HepG2 (cell line): ENCODE measurements at regions not wholly inside any gene's neighbourhood (a gene's known extent, or its start where the extent isn't known, plus 50 kb on each side); places are given as distances from the start of the nearest gene placed in this dataset.

Experiments
- ATAC-seq: fragments of 200-7000 bp; cut with Tn5 transposase; 3 replicates; pipeline ENCODE4 v1.9.1; 2020; ENCODE audit warnings: mild to moderate bottlenecking, moderate library complexity
- BruUV-seq: library from RNA; stranded (reverse); fragments of 400-500 nt; replicated peaks from 2 replicates; lab custom pipeline; 2021; lab: Mats Ljungman, UMichigan
- CTCF ChIA-PET: fragments of 300-600 bp; formaldehyde crosslinking; extraction: SDS; loops from one replicate; lab custom pipeline; 2021; ENCODE audit warnings: low total read pairs, inconsistent platforms, low intra/inter-chr PET ratio; lab: Yijun Ruan, JAX
- POLR2A ChIA-PET: fragments of 350-600 bp; sonication (Branson Sonifier 250); formaldehyde crosslinking; loops from one replicate; lab custom pipeline; 2020; ENCODE audit warnings: antibody characterized with exemption, inconsistent platforms; lab: Yijun Ruan, JAX
- DNase-seq: peaks from one replicate; pipeline ENCODE4 v3.0.0-alpha.2; 2015; ENCODE audit warnings: low spot score
- FAIRE-seq: peaks from 3 replicates; lab custom pipeline; 2011; peaks lifted over from hg19 to GRCh38; lab: Jason Lieb, UNC
- H2AFZ ChIP-seq: one replicate; pipeline ENCODE4 v1.6.1; 2011; ENCODE audit warnings: low read length, inconsistent platforms
- H3K27ac ChIP-seq: fragments of 300-600 bp; 3 replicates; pipeline ENCODE4 v1.8.0; 2011; ENCODE audit warnings: mixed run types, mild to moderate bottlenecking, mixed read lengths, low read length, inconsistent platforms; ENCODE audit not compliant: insufficient read depth; ENCODE audit errors: extremely low read length
- H3K27me3 ChIP-seq, 2 experiments: fragments of 200-600 bp in 1 of 2; 2 replicates in 1 of 2; 3 replicates in 1 of 2; pipeline versions ENCODE4 v1.6.0 to v1.8.0; 2011; ENCODE audit warnings: low read length in 2 of 2, mild to moderate bottlenecking in 2 of 2, moderate library complexity in 2 of 2, inconsistent platforms in 1 of 2; ENCODE audit not compliant: insufficient read depth in 2 of 2, control insufficient read depth in 1 of 2
- H3K36me3 ChIP-seq, 2 experiments: fragments of 200-600 bp in 1 of 2; replicated peaks in 1 of 2; 2 replicates in 1 of 2; 3 replicates in 1 of 2; pipeline versions ENCODE4 v1.5.1 to v1.8.0; 2011; ENCODE audit warnings: low read length in 2 of 2, inconsistent platforms in 1 of 2; ENCODE audit not compliant: insufficient read depth in 2 of 2, control insufficient read depth in 1 of 2
- H3K4me1 ChIP-seq: 2 replicates; pipeline ENCODE4 v1.5.1; 2012; ENCODE audit warnings: low read length, inconsistent platforms; ENCODE audit not compliant: insufficient read depth
- H3K4me2 ChIP-seq: 2 replicates; pipeline ENCODE4 v1.6.0; 2011; ENCODE audit warnings: low read depth, low read length, inconsistent platforms
- H3K4me3 ChIP-seq, 3 experiments: fragments of 200-600 bp in 1 of 3; sonication (generic), shearing (Covaris generic) in 1 of 3; replicated peaks in 1 of 3; 2 replicates each; pipeline ENCODE4 v1.5.1; 2011 to 2016; ENCODE audit warnings: low read length in 3 of 3, inconsistent platforms in 2 of 3, low read depth in 2 of 3, mild to moderate bottlenecking in 2 of 3, control low read depth in 1 of 3, mixed read lengths in 1 of 3; ENCODE audit not compliant: insufficient read depth in 1 of 3
- H3K79me2 ChIP-seq: one replicate; pipeline ENCODE4 v1.6.1; 2011; ENCODE audit warnings: low read length, inconsistent platforms; ENCODE audit not compliant: insufficient read depth
- H3K9ac ChIP-seq: 2 replicates; pipeline ENCODE4 v1.6.0; 2011; ENCODE audit warnings: mild to moderate bottlenecking, low read depth, low read length, inconsistent platforms; ENCODE audit not compliant: insufficient read depth
- H3K9me3 ChIP-seq: 2 replicates; pipeline ENCODE4 v1.5.1; 2012; ENCODE audit warnings: mild to moderate bottlenecking, low read length
- H4K20me1 ChIP-seq: 2 replicates; pipeline ENCODE4 v1.6.0; 2011; ENCODE audit warnings: inconsistent platforms, mild to moderate bottlenecking, low read length, moderate library complexity; ENCODE audit not compliant: insufficient read depth
- CBX5 ChIP-seq: sonication (generic); formaldehyde crosslinking; IDR thresholded peaks from 2 replicates; pipeline ENCODE4 v1.4.0; 2020; ENCODE audit warnings: missing genetic modification reagents, borderline replicate concordance
- CENPT ChIP-seq: sonication (generic); formaldehyde crosslinking; IDR thresholded peaks from 2 replicates; pipeline ENCODE4 v1.8.0; 2022; ENCODE audit warnings: low read depth, mild to moderate bottlenecking, moderate library complexity, missing genetic modification reagents
- CSRNP1 ChIP-seq: sonication (generic); formaldehyde crosslinking; IDR thresholded peaks from 2 replicates; pipeline ENCODE4 v1.8.1; 2023; ENCODE audit warnings: mild to moderate bottlenecking, missing genetic modification reagents
- FOXP4 ChIP-seq: sonication (generic); formaldehyde crosslinking; IDR thresholded peaks from 2 replicates; pipeline ENCODE4 v1.4.0; 2020; ENCODE audit warnings: missing genetic modification reagents
- HIVEP1 ChIP-seq: sonication (generic); formaldehyde crosslinking; IDR thresholded peaks from 2 replicates; pipeline ENCODE4 v1.4.0; 2020; ENCODE audit warnings: mild to moderate bottlenecking, missing genetic modification reagents
- PAF1 ChIP-seq: IDR thresholded peaks from 2 replicates; pipeline ENCODE4 v1.6.1; 2016; ENCODE audit warnings: missing genetic modification reagents, missing compliant biosample characterization
- SAFB2 ChIP-seq: sonication (generic); formaldehyde crosslinking; IDR thresholded peaks from 2 replicates; pipeline ENCODE4 v1.5.1; 2020; ENCODE audit warnings: missing genetic modification reagents, low read depth, mild to moderate bottlenecking, borderline replicate concordance
- ZNF253 ChIP-seq: sonication (generic); formaldehyde crosslinking; IDR thresholded peaks from 2 replicates; pipeline ENCODE4 v1.8.0; 2022; ENCODE audit warnings: mild to moderate bottlenecking, missing genetic modification reagents, borderline replicate concordance
- ZNF781 ChIP-seq: sonication (generic); formaldehyde crosslinking; IDR thresholded peaks from 2 replicates; pipeline ENCODE4 v1.5.1; 2020; ENCODE audit warnings: borderline replicate concordance, mild to moderate bottlenecking, missing genetic modification reagents; ENCODE audit errors: not compliant biosample characterization
- ZSCAN30 ChIP-seq: sonication (generic); formaldehyde crosslinking; IDR thresholded peaks from 2 replicates; pipeline ENCODE4 v1.5.0; 2020; ENCODE audit warnings: mild to moderate bottlenecking, missing genetic modification reagents
- WGBS: methylation state at CpG from one replicate; pipeline ENCODE4 v1.1.6; 2017; ENCODE audit warnings: low lambda C conversion rate; 5-methylcytosine and 5-hydroxymethylcytosine counted together
- in situ Hi-C: cut with HindIII; loops from 2 replicates; pipeline ENCODE4 v1.10.0; 2017; ENCODE audit warnings: low pct_unique_long_range_greater_than_20kb; ENCODE audit not compliant: extremely low pct_ligation_motif_present
- intact Hi-C: fragments of 100-400 bp; cut with micrococcal nuclease; formaldehyde crosslinking; loops from one replicate; pipeline ENCODE4 v1.10.0; 2022; ENCODE audit not compliant: unreplicated experiment

GRCh38 chr3:19702416-19703078 is 231.5 kb downstream of the EFHB start:
- Histone ChIP-seq H3K9me3 (peaks cover 50% of the 10 kb centered on the region), H3K4me3 (no peak overlapping the region), H3K36me3 (no peaks in the 10 kb centered on the region), H3K4me2 (no peak overlapping the region), H3K27ac (no peak overlapping the region), H3K9ac (no peak overlapping the region), H3K79me2 (no peaks in the 10 kb centered on the region), H3K27me3 (no peaks in the 10 kb centered on the region), H4K20me1 (no peaks in the 10 kb centered on the region), H3K4me1 (no peaks in the 10 kb centered on the region), H2AFZ (no peak overlapping the region)
- DNase-seq (no peak), ATAC-seq (no peak), FAIRE-seq (no peak)
- TF ChIP-seq CENPT (CRISPR knock-in tag) (no peak), PAF1 (CRISPR knock-in tag) (no peak), CSRNP1 (CRISPR knock-in tag) (no peak), SAFB2 (no peak), ZNF253 (CRISPR knock-in tag) (no peak), ZSCAN30 (CRISPR knock-in tag) (no peak), FOXP4 (CRISPR knock-in tag) (no peak), HIVEP1 (no peak), CBX5 (no peak), ZNF781 (CRISPR knock-in tag) (no peak)
- in situ Hi-C loops = no loop called here
- intact Hi-C loops = no loop called here
- WGBS = 84% methylated on average over 36 of the region's 60 CpGs
- CTCF ChIA-PET = no interaction called here
- POLR2A ChIA-PET = no interaction called here
- no TSS peak for BruUV-seq
